GM21381 (cell line): ENCODE measurements at regions not wholly inside any gene's neighbourhood (a gene's known extent, or its start where the extent isn't known, plus 50 kb on each side); places are given as distances from the start of the nearest gene placed in this dataset.

Experiments used
- ATAC-seq: cut with Tn5 transposase; IDR thresholded peaks from one replicate; pipeline ENCODE4 v1.9.1; 2021; ENCODE audit warnings: mild to moderate bottlenecking, moderate library complexity; ENCODE audit not compliant: unreplicated experiment

DNA sequence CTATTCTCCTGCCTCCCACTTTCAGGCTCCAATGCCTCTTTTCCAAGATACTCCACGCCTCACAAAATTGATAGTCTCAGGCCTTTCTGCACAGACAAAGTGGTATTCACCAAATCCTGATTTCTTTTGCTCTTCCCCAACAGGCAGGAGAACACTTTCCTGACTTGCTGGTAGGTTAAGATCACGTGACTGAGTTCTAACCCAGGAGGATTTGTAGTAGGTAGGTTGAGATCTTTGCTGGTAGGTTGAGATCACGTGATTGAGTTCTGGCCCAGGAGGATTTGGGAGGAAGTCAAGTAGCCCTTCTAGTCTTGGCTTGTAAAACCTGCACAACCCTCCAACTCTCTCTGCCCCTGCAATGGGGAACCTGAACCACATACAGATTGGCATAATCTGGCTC, 741.5 kb downstream of the TYW1 start:
- ATAC-seq = no peak

DNA sequence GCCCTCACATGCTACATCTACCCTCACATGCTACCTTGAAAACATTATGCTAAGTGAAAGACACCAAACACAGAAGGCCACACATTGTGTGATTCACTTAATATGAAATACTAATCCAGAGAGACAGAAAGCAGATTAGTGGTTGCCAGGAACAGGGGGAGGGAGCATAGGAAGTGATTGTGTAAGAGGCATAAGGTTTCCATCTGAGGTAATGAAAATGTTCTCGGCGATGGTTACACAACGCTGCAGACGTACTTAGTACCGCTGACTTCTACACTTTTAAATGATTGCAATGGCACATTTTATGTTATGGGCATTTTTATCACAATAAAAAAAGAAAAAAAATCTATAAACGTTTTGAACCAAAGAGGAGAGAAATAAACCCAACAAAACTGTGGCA, 742.3 kb downstream of the TYW1 start:
- no peak for ATAC-seq

DNA sequence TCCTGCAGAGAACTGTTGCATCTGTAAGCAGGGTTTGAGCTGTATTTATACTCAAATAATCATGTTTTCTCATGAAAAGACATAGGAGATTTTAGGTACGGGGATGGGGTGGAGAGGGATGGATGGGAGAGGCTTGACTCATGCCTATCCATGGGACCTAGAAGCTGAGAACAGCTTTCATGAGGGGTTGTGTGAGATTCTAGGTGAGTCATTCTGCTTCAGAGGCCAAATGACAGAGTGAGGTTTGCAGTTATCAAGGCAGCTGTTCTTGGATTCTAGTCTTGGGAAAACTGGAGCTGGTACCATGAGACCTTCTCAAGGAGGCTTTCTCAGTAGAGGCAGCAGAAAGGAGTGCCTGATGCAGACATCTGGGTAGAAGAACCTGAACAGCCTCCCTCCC, 746.9 kb downstream of the TYW1 start:
- ATAC-seq = no peak

DNA sequence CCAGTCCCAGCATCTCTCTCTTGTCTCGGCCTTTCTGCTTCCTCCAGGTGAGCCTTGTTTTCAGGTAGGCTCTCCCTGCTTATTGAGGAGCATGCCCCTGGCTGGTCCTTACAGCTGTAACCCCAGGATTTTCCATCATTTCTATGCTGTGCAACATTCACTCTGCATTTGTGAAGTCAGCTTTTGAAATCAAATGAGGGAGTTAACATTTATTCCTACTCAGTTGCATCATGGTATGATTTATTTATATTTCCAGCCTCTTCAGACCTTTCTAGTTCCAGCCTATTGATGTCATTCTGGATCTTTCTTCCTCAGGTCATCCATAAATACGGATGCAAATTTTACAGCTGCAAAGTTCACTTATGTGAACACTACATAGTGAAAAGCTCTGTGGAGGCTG, 755.6 kb downstream of the TYW1 start:
- ATAC-seq = no peak

DNA sequence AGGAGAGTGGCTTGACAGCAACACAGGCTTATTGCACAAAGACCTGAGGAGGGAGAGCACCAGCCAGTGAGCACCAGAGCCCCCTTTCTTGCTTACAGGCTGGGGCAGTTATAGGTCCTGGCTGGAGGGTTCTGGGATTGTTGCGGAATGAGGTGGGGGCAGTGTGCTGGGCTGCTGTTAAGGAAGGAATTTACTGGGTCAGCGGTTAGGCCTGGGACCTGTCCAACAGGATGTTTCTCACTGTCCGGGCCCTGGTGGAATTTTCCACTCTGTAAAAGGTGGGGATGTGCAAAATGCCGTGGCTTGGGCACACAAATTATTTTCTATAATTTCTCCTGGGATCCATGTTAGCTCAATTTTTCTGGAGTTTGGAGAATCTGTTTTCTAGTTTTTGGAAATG, 757.3 kb downstream of the TYW1 start:
- ATAC-seq = no peak

DNA sequence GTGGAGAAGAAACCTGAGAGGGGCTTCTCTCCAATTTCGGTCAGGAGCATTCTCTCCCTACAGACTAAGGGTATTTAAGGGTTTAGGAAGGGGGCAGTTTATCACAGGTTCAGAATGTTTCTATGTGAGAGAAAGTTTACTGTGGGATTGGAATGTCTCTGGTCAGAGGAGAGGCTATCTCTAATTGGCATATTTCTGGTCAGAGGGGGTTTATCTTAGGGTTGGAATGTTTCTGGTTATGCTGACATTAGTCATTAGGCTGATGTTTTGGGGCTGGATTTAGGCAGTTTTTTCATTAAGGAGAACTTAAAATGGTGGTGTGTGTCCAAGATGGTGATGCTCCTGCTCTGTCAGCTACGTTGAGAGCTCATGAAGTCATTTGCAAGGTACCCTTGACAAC, 758.0 kb downstream of the TYW1 start:
- no peak for ATAC-seq

DNA sequence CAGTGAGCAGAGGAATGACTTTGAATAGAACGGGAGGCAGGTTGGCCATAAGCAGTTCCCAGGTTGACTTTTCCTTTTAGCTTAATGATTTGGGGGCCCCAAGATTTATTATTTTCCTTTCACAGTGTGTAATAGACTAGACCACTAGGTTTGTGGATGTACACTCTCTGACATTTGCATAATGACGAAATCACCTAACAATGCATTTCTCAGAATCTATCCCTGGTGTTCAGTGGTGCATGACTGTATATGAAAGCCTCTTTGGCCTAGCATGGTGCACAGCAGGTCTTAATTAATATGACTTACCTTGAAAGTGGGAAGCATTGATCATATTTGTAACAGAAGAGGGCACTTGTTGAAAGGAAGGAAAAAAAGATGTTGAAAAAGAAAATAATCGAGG, 761.9 kb downstream of the TYW1 start:
- ATAC-seq = no peak

DNA sequence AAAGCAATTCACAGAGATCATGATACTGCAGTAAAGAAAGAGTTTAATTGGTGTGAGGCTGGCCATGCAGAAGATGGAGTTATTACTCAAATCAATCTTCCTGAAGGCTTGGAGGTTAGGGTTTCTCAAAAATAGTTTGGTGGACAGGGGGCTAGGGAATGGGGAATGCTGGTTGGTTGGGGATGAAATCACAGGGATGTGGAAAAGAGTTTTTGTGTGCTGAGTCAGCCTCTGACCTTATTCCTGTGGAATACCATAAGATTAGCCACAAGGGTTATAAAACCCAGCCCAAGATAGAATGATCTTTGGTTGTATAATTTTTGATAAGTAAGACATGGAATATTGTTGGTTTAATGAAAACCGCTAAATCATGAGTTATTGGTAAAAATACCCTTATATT, 764.3 kb downstream of the TYW1 start:
- ATAC-seq = no peak

DNA sequence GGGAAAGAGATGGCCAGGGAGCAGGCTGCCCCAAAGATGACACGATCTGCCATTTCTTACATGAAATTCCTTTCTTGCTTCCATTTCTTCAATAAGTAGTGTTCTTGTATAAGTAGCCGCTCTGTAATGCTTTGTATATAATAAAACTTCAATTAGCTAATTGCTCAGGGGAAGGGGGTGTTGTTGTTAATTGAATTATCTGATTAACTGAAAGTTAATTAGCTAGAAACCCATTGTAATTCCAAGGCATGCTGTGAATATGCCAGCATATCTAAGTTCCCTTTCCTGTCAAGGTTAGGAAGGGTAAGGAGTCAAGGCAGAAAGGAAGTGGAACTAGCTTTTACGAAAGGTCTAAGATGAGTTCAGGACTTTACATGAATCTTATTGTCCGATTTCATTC, 765.9 kb downstream of the TYW1 start:
- ATAC-seq = no peak

DNA sequence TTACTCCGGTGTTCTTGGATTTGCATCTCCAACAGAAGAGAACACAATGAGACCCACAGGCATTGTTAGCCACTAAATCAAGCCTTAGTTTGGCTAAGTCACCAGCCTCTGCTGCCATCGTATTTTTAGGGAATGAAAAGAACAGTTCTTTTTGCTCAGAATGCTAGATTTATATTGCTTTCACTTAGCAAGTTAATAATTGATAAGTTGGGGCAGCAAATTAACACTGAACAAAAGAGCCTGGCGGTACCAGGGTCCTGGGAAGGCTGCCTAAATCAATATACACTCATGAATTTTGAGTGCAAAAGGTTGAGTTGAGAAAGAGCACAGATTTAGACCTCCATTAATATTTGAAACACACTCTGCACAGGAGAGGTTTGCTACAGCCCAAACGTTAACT, 767.7 kb downstream of the TYW1 start:
- no peak for ATAC-seq

DNA sequence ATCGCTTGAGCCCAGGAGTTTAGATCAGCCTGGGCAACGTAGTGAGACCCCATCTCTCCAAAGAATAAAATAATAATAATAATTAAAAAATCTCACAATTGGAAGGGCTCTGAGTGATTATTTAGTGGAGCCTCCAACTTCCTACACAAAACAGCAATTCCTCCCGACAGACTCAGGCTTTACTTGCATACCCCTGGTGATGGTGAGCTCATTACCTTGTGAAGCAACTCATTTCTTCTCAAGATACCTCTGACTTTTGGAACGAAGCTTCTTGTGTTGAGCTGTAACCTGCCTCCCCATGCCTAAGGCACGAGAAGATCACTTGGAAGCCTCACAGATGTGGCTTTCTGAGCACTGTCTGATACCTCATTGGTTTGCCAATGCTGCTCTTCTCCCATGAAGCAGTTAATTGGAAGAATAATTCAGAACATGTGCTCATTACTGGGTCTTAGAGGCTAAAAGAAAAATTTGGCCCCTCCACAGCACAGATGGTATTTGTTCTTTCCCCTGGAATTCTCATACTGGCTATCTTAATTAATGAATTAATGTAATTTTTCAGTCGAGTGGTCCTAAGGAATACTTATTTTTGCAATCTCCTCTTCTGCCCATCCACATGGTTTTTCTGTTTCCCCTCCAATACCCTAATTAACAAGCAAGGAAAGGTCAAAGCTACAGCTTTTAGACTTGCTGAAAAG, 769.0 kb downstream of the TYW1 start:
- ATAC-seq = no peak

DNA sequence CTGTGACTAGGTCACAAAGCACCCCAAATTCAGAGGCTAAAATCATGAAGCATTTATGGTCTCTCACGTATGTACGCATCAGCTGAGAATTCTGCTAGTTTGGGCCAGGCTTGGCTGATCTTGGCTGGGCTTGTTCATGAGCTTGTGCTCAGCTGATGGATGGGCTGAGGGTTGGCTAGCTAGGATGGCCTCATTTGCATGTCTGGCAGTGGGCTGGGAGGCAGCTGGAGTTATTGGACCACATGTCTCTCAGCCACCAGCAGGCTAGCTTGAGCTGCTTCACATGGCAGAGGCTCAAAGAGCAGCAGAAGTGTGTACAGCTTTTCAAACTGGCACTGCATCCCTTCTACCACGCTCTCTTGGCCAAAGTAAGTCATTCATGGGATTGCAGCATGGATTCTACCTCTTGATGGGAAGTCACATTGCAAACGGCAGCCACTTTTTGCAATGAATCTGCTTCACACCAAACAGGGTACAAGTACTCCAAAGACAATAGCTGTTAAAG, 770.3 kb downstream of the TYW1 start:
- no peak for ATAC-seq

DNA sequence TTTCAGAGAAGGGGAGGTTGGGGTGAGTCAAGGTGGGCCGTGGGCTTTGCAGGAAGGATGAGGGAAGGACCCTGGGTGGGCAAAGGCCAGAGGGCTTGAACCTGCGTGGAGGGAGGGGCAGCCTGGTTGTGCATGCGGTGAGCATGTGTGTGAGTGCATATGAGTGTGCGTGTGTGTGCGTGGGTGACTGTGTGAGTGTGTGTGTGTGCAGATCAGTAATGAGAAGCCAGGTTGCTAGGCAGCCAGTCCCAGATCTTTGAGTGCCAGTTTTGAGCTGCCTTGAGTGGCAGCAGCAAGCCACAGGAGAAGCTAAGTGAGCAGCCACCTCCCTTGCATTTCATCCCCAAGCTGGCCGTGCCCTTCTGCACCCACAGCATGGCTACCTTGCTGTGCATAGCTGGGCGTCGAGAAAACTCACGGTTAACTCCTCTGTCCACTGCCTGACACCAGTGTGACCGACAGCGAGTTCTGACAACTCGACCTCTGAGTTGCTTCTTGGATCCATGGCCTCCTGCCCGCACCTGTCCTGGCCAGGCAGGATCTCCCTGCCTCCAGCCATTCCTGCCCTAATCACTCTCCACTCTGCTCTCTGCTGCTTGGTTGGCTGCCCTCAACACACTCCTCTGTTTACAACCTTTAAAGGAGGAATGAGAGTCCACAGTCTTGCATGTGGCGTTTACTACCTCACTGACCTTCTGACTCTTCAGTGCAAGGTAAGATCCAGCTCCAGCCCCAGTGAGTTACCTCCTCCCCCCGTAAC, 775.4 kb downstream of the TYW1 start:
- ATAC-seq = no peak

DNA sequence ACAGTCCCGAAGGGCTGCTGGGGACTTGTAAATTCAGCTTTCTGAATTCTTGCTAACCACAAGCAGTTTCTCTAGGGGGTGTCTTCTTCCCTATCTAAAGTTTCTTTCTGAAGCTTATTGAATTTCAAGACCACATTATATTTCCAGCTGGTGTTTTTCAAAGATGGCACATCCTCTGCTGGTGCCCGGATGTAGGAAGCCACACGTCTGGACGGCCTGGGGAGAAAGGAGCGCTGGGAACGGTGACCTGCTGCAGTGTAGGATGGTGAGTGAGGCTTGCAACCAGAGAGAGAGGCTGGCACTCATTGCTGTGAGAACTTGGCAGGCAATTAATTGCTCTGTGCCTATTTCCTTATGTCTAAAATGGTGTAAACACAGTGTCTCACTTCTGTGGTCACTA, 776.4 kb downstream of the TYW1 start:
- ATAC-seq = no peak

DNA sequence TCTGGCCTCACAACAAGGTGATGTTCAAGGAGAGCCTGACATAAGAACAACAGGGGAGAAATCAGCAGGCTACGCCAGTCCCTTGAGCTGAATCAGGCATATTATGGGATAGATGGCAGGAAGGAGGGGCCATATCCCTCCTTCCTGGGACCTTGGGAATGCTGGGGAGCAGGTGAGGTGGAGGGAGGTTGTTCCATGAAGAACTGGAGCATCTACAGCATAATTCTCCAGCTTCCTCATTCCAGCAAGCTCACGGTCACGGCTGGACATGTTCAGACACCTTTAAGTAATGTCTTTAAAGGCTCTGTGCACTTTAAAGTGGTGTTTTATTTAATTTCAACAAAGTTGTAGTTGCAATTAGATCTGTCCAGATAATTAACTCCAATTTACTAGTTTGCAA, 780.5 kb downstream of the TYW1 start:
- no peak for ATAC-seq

DNA sequence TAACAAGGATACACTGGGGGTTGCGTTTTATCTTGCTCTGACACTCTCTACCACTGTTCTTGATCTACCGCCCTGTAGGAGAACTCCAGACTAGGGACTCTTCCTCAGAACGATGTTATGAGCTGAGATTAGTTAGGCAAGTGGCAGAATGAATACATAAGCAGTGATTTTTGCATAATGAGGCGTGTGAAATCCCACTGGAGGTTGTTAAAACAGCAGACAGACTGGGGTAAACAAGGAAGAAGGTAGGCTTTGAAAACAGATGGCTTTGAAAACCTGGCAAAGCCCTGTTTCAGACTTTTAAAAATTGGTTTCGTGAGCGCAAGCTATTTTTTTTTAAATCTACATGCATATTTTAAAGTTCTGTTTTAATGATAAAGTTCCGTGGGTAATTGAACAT, 785.2 kb downstream of the TYW1 start:
- ATAC-seq = no peak

DNA sequence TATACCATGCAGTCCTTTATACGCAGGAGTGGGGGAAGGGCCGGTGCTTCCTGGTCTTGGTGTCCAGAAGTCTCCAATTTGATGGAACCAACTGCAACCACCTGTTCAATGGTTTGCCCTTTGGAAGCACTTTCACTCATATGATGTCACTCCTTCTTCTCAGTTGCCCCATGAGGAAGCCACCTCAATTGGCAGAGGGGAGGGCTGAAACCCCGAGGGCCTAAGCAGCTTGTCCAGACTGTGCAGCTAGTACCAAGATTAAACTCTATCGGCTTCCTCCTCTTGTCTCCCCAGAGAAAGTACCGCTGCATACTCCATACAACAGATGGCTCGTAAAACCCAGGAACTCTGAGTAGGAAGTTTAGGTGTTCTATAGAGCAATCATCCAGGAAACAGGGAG, 789.4 kb downstream of the TYW1 start:
- ATAC-seq = no peak

DNA sequence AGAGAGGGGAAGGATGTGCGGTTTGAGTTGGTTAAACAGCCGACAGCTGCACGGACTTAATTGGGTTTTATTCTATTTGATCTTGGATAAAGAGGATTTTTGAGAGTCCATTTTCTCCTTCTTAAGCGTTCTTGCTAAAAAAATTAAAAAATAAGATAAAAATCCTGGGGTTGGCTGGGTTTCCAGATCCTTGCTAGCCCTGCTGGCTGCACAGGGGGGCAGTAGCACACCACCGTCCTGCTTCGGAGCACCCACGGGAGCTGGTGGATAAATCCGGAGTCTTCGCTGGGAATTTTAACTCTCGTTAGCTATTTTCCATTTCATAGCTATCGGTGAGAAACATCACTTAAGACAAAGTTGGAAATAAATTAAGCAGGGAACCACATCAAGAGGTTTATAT, 792.0 kb downstream of the TYW1 start:
- no peak for ATAC-seq

DNA sequence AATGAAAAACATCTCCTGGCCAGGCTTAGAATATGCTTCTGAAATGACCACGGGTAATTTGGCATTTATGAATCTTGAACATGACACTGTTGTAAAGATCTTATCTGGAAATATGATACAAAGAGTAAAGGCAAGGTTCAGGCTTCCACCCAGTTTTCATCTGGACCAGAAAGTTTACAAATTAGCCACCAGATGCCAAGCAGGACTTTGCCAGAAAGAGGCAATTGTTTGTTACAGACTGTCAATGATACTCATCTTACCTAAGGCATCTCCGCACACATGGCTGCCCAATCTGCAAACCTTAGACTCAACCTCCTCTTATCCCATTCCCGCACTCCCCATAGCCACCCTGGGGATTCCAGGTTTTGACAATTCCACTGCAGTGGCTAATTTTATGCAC, 795.3 kb downstream of the TYW1 start:
- ATAC-seq = no peak

DNA sequence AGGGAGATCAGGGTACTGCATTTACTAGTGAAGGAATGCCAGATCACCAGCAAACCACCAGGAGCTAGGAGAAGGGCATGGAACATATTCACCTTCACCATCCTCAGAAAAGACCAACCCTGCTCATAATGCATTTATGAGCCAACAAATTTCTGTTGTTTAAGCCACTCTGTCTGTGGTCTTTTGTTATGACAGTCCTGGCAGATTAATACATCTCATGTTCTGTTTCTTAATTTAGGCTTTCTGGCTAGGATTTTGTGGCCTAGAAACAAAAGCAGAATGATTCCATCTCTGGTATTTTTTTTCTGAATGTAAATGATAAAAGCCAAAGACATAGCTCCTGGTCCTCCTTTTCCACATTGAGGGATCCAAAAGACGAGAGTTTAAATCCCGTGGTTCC, 797.9 kb downstream of the TYW1 start:
- ATAC-seq = no peak

DNA sequence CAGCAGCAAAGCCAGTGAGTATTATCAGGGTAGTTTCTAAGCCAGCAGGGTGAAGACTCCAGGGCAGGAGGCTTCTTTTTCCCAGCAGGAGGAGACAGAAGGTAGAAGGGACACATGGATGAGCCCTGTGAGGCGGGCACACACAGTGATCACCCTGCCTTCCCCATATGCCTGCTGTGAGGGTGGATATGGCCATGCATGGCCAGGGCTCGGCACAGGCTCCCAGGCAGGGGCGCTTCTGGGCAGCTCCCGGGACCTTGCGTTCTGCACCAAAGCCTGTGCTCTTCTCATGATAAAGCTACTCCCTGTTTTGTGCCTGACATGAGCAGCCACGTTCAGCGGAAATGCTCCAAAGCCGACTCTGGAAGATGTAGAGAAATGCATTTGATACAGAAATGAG, 807.2 kb downstream of the TYW1 start:
- no peak for ATAC-seq

DNA sequence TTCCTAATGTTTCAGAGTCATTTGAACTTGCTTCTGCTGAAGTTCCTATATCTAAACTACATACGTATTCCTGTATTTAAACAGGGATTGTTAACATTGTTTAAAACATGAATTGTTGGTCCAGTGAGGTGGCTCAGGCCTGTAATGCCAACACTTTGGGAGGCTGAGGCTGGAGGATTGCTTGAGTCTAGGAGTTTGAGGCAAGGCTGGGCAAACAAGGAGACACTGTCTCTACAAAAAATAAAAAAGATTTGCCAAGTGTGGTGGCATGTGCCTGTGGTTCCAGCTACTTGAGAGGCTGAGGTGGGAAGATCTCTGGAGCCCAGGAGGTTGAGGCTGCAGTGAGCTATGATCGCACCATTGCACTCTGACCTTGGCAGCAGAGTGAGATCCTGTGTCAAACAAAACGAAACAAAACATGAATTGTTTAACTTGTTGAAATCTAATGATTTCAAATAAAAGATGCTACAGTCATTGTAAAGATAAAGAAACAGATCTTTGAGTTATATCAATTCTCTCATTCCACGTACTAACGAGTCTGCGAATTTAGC, 809.4 kb downstream of the TYW1 start:
- no peak for ATAC-seq
